GM23338 (cell line): ENCODE measurements at regions not wholly inside any gene's neighbourhood (a gene's known extent, or its start where the extent isn't known, plus 50 kb on each side); places are given as distances from the start of the nearest gene placed in this dataset.

Experiments used
- ATAC-seq: fragments of 200-7000 bp; cut with Tn5 transposase; 3 replicates; pipeline ENCODE4 v1.9.1; 2020
- DNase-seq: peaks from one replicate; pipeline ENCODE4 v3.0.0-alpha.2; 2015; ENCODE audit warnings: low spot score
- H2AFZ ChIP-seq: fragments of 200-600 bp; sonication (generic); 2 replicates; pipeline ENCODE4 v1.8.0; 2016; ENCODE audit warnings: antibody characterized with exemption, mild to moderate bottlenecking, moderate library complexity
- H3F3A ChIP-seq: fragments of 200-600 bp; sonication (generic); replicated peaks from 2 replicates; pipeline ENCODE4 v1.8.0; 2017; ENCODE audit warnings: antibody characterized with exemption, mixed run types, low read depth
- H3K27ac ChIP-seq: fragments of 200-600 bp; sonication (generic); 2 replicates; pipeline ENCODE4 v1.6.1; 2016; ENCODE audit warnings: low read depth
- H3K27me3 ChIP-seq: fragments of 200-600 bp; sonication (generic); 2 replicates; pipeline ENCODE4 v1.8.0; 2016; ENCODE audit warnings: mild to moderate bottlenecking, mixed run types, moderate library complexity; ENCODE audit not compliant: insufficient read depth
- H3K36me3 ChIP-seq: fragments of 200-600 bp; sonication (generic); 2 replicates; pipeline ENCODE4 v1.8.0; 2016; ENCODE audit warnings: mild to moderate bottlenecking; ENCODE audit not compliant: insufficient read depth
- H3K4me1 ChIP-seq: fragments of 200-600 bp; sonication (generic); 2 replicates; pipeline ENCODE4 v1.8.0; 2016; ENCODE audit warnings: mild to moderate bottlenecking, moderate library complexity; ENCODE audit not compliant: insufficient read depth
- H3K4me2 ChIP-seq: fragments of 200-600 bp; sonication (generic); 2 replicates; pipeline ENCODE4 v1.7.1; 2017; ENCODE audit warnings: mixed run types
- H3K4me3 ChIP-seq: fragments of 200-600 bp; sonication (generic); 2 replicates; pipeline ENCODE4 v1.6.1; 2016; ENCODE audit warnings: mixed run types
- H3K79me2 ChIP-seq: fragments of 200-600 bp; sonication (generic); replicated peaks from 2 replicates; pipeline ENCODE4 v1.8.0; 2017; ENCODE audit warnings: mild to moderate bottlenecking; ENCODE audit not compliant: insufficient read depth
- H3K9me2 ChIP-seq: fragments of 200-600 bp; sonication (generic); 2 replicates; pipeline ENCODE4 v1.8.0; 2017; ENCODE audit not compliant: insufficient read depth
- H4K20me1 ChIP-seq: fragments of 200-600 bp; sonication (generic); replicated peaks from 2 replicates; pipeline ENCODE4 v1.8.0; 2017; ENCODE audit warnings: mild to moderate bottlenecking; ENCODE audit not compliant: insufficient read depth
- H3K27ac Mint-ChIP-seq: 2 replicates; pipeline ENCODE4 v1.8.0; 2020; ENCODE audit warnings: inconsistent platforms, mild to moderate bottlenecking, moderate library complexity, mixed read lengths
- H3K27me3 Mint-ChIP-seq: 3 replicates; pipeline ENCODE4 v1.8.0; 2022; ENCODE audit warnings: low read depth, mild to moderate bottlenecking, moderate library complexity, mixed read lengths, inconsistent platforms; ENCODE audit not compliant: insufficient read depth, poor library complexity
- H3K36me3 Mint-ChIP-seq: 3 replicates; pipeline ENCODE4 v1.8.0; 2021; ENCODE audit warnings: low read depth, mild to moderate bottlenecking, inconsistent platforms, moderate library complexity, mixed read lengths
- H3K4me1 Mint-ChIP-seq: 3 replicates; pipeline ENCODE4 v1.8.0; 2020; ENCODE audit warnings: mild to moderate bottlenecking, inconsistent platforms, mixed read lengths
- H3K4me3 Mint-ChIP-seq: 3 replicates; pipeline ENCODE4 v1.8.0; 2021; ENCODE audit warnings: moderate library complexity, mild to moderate bottlenecking, inconsistent platforms, mixed read lengths
- H3K9me3 Mint-ChIP-seq: 3 replicates; pipeline ENCODE4 v1.8.0; 2020; ENCODE audit warnings: moderate library complexity, mild to moderate bottlenecking, inconsistent platforms, mixed read lengths
- CREB1 ChIP-seq: fragments of 250-450 bp; sonication (Bioruptor Pico); IDR thresholded peaks from 2 replicates; pipeline ENCODE4 v1.5.0; 2020; ENCODE audit warnings: low read depth, mild to moderate bottlenecking, moderate library complexity
- EZH2 ChIP-seq: fragments of 200-600 bp; sonication (generic); IDR thresholded peaks from one replicate; pipeline ENCODE4 v1.8.0; 2017; ENCODE audit warnings: antibody characterized with exemption, mild to moderate bottlenecking, low read depth; ENCODE audit not compliant: unreplicated experiment
- EZH2phosphoT487 ChIP-seq: fragments of 200-600 bp; sonication (generic); IDR thresholded peaks from one replicate; pipeline ENCODE4 v1.8.1; 2018; ENCODE audit warnings: antibody characterized with exemption; ENCODE audit not compliant: unreplicated experiment
- JUNB ChIP-seq: IDR thresholded peaks from one replicate; pipeline ENCODE4 v1.6.1; 2016; ENCODE audit warnings: antibody characterized with exemption; ENCODE audit not compliant: unreplicated experiment
- NANOG ChIP-seq: IDR thresholded peaks from 2 replicates; pipeline ENCODE4 v1.6.1; 2016; ENCODE audit warnings: antibody characterized with exemption, borderline replicate concordance
- POLR2AphosphoS5 ChIP-seq: IDR thresholded peaks from 2 replicates; pipeline ENCODE4 v1.6.1; 2016; ENCODE audit warnings: antibody characterized with exemption, low read depth
- STAT1 ChIP-seq: IDR thresholded peaks from one replicate; pipeline ENCODE4 v1.6.1; 2016; ENCODE audit warnings: antibody characterized with exemption; ENCODE audit not compliant: unreplicated experiment
- ZNF114 ChIP-seq: fragments of 250-450 bp; sonication (Bioruptor Pico); IDR thresholded peaks from 2 replicates; pipeline ENCODE4 v1.5.0; 2020; ENCODE audit warnings: mild to moderate bottlenecking, moderate library complexity
- ZNF331 ChIP-seq: fragments of 250-450 bp; sonication (Bioruptor Pico); IDR thresholded peaks from 2 replicates; pipeline ENCODE4 v1.5.0; 2020; ENCODE audit warnings: low read depth, mild to moderate bottlenecking, moderate library complexity
- TF ChIP-seq, protein P1 (sequence below), 2 experiments: fragments of 200-600 bp in 1 of 2; sonication (generic) in 1 of 2; conservative IDR thresholded peaks; 2 replicates each; pipeline versions ENCODE4 v1.5.1 to v1.6.1; 2016 to 2017; ENCODE audit warnings: antibody characterized with exemption in 2 of 2, low read depth in 2 of 2, mild to moderate bottlenecking in 2 of 2, moderate library complexity in 1 of 2
- TF ChIP-seq, protein P2 (sequence below): IDR thresholded peaks from 2 replicates; pipeline ENCODE4 v1.6.1; 2016; ENCODE audit warnings: antibody characterized with exemption
- TF ChIP-seq, protein P3 (sequence below): IDR thresholded peaks from one replicate; pipeline ENCODE4 v1.6.1; 2018; ENCODE audit warnings: antibody characterized with exemption; ENCODE audit not compliant: unreplicated experiment

DNA sequence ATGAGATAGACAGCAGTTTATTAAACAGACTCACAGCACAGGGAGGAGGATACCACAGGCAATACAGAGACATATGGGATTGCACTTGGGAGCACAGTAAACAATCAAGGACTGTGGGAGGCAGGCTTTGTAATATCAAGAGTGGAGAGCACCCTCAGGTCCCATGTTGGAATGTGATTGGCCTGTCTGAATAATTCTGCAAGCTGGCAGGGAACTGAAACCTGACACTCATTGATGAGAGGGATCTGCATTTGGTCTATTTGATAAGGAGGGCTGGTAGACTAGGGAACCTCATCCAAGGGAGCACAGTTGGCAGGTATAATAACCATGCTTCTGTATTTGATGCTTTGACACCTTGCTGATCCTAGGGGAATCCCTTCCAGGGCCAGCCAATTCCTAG, 69.9 kb upstream of the PRMT6 start:
- ATAC-seq = peak; percentile 67

More for the DNA sequence above, 69.9 kb upstream of the PRMT6 start:
- Histone ChIP-seq H3K27me3 (no peaks in the 10 kb centered on the region), H2AFZ (no peak overlapping the region), H3F3A (no peaks in the 10 kb centered on the region), H3K9me2 (no peaks in the 10 kb centered on the region), H3K79me2 (no peaks in the 10 kb centered on the region), H4K20me1 (no peaks in the 10 kb centered on the region), H3K4me2 (peak overlapping the region; percentile 31; the same call in 1 of the 2 replicates), H3K36me3 (no peaks in the 10 kb centered on the region), H3K4me3 (no peak overlapping the region), H3K4me1 (peaks cover 20% of the 10 kb centered on the region), H3K27ac (no peak overlapping the region)
- H3K36me3 Mint-ChIP-seq = no peaks in the 10 kb centered on the region
- DNase-seq = peak; percentile 10
- H3K9me3 Mint-ChIP-seq = no peaks in the 10 kb centered on the region
- peaks cover 2% of the 10 kb centered on the region for H3K27me3 Mint-ChIP-seq
- H3K4me1 Mint-ChIP-seq = peaks cover 35% of the 10 kb centered on the region
- TF ChIP-seq, protein P1, sequence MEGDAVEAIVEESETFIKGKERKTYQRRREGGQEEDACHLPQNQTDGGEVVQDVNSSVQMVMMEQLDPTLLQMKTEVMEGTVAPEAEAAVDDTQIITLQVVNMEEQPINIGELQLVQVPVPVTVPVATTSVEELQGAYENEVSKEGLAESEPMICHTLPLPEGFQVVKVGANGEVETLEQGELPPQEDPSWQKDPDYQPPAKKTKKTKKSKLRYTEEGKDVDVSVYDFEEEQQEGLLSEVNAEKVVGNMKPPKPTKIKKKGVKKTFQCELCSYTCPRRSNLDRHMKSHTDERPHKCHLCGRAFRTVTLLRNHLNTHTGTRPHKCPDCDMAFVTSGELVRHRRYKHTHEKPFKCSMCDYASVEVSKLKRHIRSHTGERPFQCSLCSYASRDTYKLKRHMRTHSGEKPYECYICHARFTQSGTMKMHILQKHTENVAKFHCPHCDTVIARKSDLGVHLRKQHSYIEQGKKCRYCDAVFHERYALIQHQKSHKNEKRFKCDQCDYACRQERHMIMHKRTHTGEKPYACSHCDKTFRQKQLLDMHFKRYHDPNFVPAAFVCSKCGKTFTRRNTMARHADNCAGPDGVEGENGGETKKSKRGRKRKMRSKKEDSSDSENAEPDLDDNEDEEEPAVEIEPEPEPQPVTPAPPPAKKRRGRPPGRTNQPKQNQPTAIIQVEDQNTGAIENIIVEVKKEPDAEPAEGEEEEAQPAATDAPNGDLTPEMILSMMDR (conservative IDR thresholded peaks at IDR 0.05; ENCODE audit: low read depth in 2 of 2) = no peak
- TF ChIP-seq POLR2AphosphoS5 (no peak), NANOG (no peak), ZNF114 (CRISPR knock-in tag) (no peak), EZH2 (no peak), JUNB (no peak), STAT1 (no peak), CREB1 (CRISPR knock-in tag) (no peak), ZNF331 (no peak), EZH2phosphoT487 (no peak)
- TF ChIP-seq, protein P2, sequence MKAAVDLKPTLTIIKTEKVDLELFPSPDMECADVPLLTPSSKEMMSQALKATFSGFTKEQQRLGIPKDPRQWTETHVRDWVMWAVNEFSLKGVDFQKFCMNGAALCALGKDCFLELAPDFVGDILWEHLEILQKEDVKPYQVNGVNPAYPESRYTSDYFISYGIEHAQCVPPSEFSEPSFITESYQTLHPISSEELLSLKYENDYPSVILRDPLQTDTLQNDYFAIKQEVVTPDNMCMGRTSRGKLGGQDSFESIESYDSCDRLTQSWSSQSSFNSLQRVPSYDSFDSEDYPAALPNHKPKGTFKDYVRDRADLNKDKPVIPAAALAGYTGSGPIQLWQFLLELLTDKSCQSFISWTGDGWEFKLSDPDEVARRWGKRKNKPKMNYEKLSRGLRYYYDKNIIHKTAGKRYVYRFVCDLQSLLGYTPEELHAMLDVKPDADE = no peak
- TF ChIP-seq, protein P3, sequence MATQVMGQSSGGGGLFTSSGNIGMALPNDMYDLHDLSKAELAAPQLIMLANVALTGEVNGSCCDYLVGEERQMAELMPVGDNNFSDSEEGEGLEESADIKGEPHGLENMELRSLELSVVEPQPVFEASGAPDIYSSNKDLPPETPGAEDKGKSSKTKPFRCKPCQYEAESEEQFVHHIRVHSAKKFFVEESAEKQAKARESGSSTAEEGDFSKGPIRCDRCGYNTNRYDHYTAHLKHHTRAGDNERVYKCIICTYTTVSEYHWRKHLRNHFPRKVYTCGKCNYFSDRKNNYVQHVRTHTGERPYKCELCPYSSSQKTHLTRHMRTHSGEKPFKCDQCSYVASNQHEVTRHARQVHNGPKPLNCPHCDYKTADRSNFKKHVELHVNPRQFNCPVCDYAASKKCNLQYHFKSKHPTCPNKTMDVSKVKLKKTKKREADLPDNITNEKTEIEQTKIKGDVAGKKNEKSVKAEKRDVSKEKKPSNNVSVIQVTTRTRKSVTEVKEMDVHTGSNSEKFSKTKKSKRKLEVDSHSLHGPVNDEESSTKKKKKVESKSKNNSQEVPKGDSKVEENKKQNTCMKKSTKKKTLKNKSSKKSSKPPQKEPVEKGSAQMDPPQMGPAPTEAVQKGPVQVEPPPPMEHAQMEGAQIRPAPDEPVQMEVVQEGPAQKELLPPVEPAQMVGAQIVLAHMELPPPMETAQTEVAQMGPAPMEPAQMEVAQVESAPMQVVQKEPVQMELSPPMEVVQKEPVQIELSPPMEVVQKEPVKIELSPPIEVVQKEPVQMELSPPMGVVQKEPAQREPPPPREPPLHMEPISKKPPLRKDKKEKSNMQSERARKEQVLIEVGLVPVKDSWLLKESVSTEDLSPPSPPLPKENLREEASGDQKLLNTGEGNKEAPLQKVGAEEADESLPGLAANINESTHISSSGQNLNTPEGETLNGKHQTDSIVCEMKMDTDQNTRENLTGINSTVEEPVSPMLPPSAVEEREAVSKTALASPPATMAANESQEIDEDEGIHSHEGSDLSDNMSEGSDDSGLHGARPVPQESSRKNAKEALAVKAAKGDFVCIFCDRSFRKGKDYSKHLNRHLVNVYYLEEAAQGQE = no peak
- H3K4me3 Mint-ChIP-seq = no peak overlapping the region
- H3K27ac Mint-ChIP-seq = no peak overlapping the region
